NB4 (cell line): ENCODE measurements at regions not wholly inside any gene's neighbourhood (a gene's known extent, or its start where the extent isn't known, plus 50 kb on each side); places are given as distances from the start of the nearest gene placed in this dataset.

ENCODE experiments used
- CTCF ChIP-seq: IDR thresholded peaks from one replicate; pipeline ENCODE4 v1.5.1; 2012; ENCODE audit warnings: low read depth, low read length
- POLR2A ChIP-seq: IDR thresholded peaks from 2 replicates; pipeline ENCODE4 v1.6.1; 2011; ENCODE audit warnings: mild to moderate bottlenecking; ENCODE audit not compliant: insufficient read length; ENCODE audit errors: extremely low read depth
- TF ChIP-seq, protein P1 (sequence below): IDR thresholded peaks from 2 replicates; pipeline ENCODE4 v1.6.1; 2011; ENCODE audit warnings: low read depth, low read length

- no peak for TF ChIP-seq CTCF
- no peak for TF ChIP-seq POLR2A
- TF ChIP-seq, protein P1, sequence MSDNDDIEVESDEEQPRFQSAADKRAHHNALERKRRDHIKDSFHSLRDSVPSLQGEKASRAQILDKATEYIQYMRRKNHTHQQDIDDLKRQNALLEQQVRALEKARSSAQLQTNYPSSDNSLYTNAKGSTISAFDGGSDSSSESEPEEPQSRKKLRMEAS = no peak
Observed at GRCh38 chr10:47239211-47239610, 60.8 kb upstream of the GDF10 start.
